Testis (tissue), 2 donors: ENCODE measurements at regions not wholly inside any gene's neighbourhood (a gene's known extent, or its start where the extent isn't known, plus 50 kb on each side); places are given as distances from the start of the nearest gene placed in this dataset.

Experiments
- DNase-seq: peaks from one replicate; pipeline ENCODE4 v3.0.0-alpha.2; 2019
- H3K27ac ChIP-seq, 2 donors: fragments of 200-600 bp; sonication (generic); one replicate each; pipeline ENCODE4 v1.5.1; 2019
- H3K27me3 ChIP-seq: fragments of 200-600 bp; sonication (generic); one replicate; pipeline ENCODE4 v1.5.1; 2019
- H3K36me3 ChIP-seq: fragments of 200-600 bp; sonication (generic); one replicate; pipeline ENCODE4 v1.5.1; 2017; ENCODE audit warnings: low read depth; ENCODE audit errors: missing control alignments
- H3K4me1 ChIP-seq: fragments of 200-600 bp; sonication (generic); one replicate; pipeline ENCODE4 v1.5.1; 2019
- H3K4me3 ChIP-seq, 2 donors: fragments of 200-600 bp; sonication (generic); one replicate each; pipeline ENCODE4 v1.5.1; 2017 to 2019
- H3K9me3 ChIP-seq: fragments of 200-600 bp; sonication (generic); one replicate; pipeline ENCODE4 v1.5.1; 2017
- POLR2A ChIP-seq: fragments of 450-650 bp; IDR thresholded peaks from one replicate; pipeline ENCODE4 v1.6.1; 2017; ENCODE audit warnings: antibody characterized with exemption, mild to moderate bottlenecking, moderate library complexity
- WGBS, 2 donors: methylation state at CpG; one replicate each; pipeline ENCODE4 v1.1.5; 2018; 5-methylcytosine and 5-hydroxymethylcytosine counted together
- intact Hi-C: fragments of 100-400 bp; cut with DNase I; formaldehyde crosslinking; loops from one replicate; pipeline ENCODE4 v1.15.1; 2023; ENCODE audit warnings: low total_unique reads
- TF ChIP-seq, protein P1 (sequence below), 3 experiments: fragments of 450-650 bp in 2 of 3; fragments of 200-600 bp in 1 of 3; sonication (generic) in 1 of 3; IDR thresholded peaks; one replicate each; pipeline ENCODE4 v1.5.1; 2016 to 2019; ENCODE audit warnings: antibody characterized with exemption in 3 of 3, mild to moderate bottlenecking in 2 of 3, moderate library complexity in 1 of 3

DNA sequence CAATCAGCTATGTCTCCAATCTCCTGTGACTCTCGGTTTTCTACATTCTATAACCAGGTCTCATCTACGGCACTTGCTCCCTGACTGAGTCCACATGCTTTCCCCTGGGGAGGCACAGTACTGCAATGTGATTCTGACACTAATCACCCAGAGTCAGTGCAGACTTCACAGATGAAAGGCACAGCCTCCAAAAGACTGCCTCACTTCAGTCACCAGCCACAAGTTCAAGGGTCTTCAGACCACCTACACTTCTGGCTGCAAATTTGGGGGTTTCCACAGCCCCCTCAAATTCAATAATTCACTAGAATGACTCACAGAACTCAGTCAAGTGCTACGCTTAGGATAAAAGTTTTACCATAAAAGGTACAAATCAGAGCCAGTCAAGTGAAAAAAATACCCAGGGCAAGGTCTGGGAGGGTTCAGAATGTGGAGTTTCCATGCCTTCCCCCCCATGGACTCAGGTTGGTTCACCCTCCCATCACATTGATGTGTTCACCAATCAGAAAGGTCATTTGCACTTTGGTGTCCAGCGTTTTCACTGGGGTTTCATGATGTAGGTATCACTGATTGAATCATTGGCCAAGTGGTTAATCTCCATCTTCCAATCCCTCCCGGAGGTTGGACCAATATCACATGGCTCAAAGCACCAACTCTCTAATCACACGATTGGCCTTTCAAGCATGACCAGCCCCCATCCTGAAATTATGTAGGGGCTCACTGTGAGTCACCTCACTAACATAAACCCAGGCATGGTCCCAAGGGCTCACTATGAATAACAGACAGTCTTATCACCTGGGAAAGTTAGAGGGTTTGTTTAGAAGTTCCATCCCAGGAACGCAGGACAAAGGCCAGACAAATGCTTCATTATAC, 182.9 kb upstream of the CAMK1G start:
- Histone ChIP-seq H3K27ac (no peak overlapping the region), H3K27me3 (no peaks in the 10 kb centered on the region), H3K9me3 (no peaks in the 10 kb centered on the region), H3K4me3 (no peak overlapping the region), H3K36me3 (no peaks in the 10 kb centered on the region), H3K4me1 (no peaks in the 10 kb centered on the region)
- 87 to 89% methylated on average over 6 to 7 of the region's 7 CpGs for WGBS, 2 donors
- DNase-seq, result no peak
- intact Hi-C loops, result no loop called here
- TF ChIP-seq, protein P1, sequence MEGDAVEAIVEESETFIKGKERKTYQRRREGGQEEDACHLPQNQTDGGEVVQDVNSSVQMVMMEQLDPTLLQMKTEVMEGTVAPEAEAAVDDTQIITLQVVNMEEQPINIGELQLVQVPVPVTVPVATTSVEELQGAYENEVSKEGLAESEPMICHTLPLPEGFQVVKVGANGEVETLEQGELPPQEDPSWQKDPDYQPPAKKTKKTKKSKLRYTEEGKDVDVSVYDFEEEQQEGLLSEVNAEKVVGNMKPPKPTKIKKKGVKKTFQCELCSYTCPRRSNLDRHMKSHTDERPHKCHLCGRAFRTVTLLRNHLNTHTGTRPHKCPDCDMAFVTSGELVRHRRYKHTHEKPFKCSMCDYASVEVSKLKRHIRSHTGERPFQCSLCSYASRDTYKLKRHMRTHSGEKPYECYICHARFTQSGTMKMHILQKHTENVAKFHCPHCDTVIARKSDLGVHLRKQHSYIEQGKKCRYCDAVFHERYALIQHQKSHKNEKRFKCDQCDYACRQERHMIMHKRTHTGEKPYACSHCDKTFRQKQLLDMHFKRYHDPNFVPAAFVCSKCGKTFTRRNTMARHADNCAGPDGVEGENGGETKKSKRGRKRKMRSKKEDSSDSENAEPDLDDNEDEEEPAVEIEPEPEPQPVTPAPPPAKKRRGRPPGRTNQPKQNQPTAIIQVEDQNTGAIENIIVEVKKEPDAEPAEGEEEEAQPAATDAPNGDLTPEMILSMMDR (IDR thresholded peaks at IDR 0.05), result no peak
- no peak for TF ChIP-seq POLR2A

GRCh38 chr1:209402697-209403096, 180.8 kb upstream of the CAMK1G start:
- Histone ChIP-seq H3K4me3 (no peak overlapping the region), H3K27ac (no peak overlapping the region), H3K27me3 (no peaks in the 10 kb centered on the region), H3K36me3 (no peaks in the 10 kb centered on the region), H3K4me1 (no peaks in the 10 kb centered on the region), H3K9me3 (no peaks in the 10 kb centered on the region)
- TF ChIP-seq, protein P1 (IDR thresholded peaks at IDR 0.05), result no peak
- no peak for TF ChIP-seq POLR2A
- 79 to 86% methylated on average over 2 of the region's 2 CpGs for WGBS, 2 donors
- intact Hi-C loops, result no loop called here
- no peak for DNase-seq

- H3K9me3 ChIP-seq, result no peaks in the 10 kb centered on the region
- intact Hi-C loops, result no loop called here
- H3K4me1 ChIP-seq, result no peaks in the 10 kb centered on the region
- H3K27ac ChIP-seq, result no peak overlapping the region
- no peaks in the 10 kb centered on the region for H3K36me3 ChIP-seq
- DNase-seq, result no peak
- WGBS, 2 donors, result 85 to 95% methylated on average over 7 of the region's 7 CpGs
- H3K27me3 ChIP-seq, result no peaks in the 10 kb centered on the region
- TF ChIP-seq POLR2A, result no peak
- TF ChIP-seq, protein P1 (IDR thresholded peaks at IDR 0.05), result no peak
- no peak overlapping the region for H3K4me3 ChIP-seq
Observed at GRCh38 chr1:209403921-209404320, 179.6 kb upstream of the CAMK1G start.

DNA sequence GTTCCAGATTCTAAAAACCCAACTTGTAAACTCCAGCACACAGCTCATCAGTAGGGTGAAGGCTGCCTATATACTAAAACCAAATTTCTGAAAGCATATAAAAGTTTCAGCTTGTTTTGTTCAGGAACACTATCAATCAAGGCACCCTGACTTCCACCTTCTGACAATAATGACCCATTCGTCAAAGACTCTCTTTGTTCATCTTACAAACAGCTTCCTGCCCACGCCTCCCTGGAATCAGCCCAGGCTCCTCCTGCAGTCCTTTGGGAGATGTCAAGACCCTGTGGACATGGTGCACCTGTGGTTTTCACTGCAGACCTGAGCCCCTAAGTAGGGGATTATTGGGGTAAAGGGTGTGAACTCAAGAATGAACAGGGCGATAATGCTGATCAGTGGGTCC, 178.9 kb upstream of the CAMK1G start:
- Histone ChIP-seq H3K27me3 (no peaks in the 10 kb centered on the region), H3K36me3 (no peaks in the 10 kb centered on the region), H3K9me3 (no peaks in the 10 kb centered on the region), H3K4me3 (no peak overlapping the region), H3K4me1 (no peaks in the 10 kb centered on the region), H3K27ac (no peak overlapping the region)
- no peak for TF ChIP-seq POLR2A
- TF ChIP-seq, protein P1 (IDR thresholded peaks at IDR 0.05), result no peak
- no peak for DNase-seq
- 52 to 63% methylated on average over 3 of the region's 3 CpGs for WGBS, 2 donors
- intact Hi-C loops, result no loop called here
